BE2C (cell line): ENCODE measurements at regions not wholly inside any gene's neighbourhood (a gene's known extent, or its start where the extent isn't known, plus 50 kb on each side); places are given as distances from the start of the nearest gene placed in this dataset.

Experiments
- DNase-seq: peaks from one replicate; pipeline ENCODE4 v3.0.0-alpha.2; 2020
- H3K27me3 ChIP-seq: fragments of 250-450 bp; sonication (Bioruptor Pico); 2 replicates; pipeline ENCODE4 v1.5.1; 2020; ENCODE audit warnings: mild to moderate bottlenecking
- H3K36me3 ChIP-seq: fragments of 250-450 bp; sonication (Bioruptor Pico); 2 replicates; pipeline ENCODE4 v1.5.1; 2020; ENCODE audit warnings: mild to moderate bottlenecking
- H3K4me1 ChIP-seq: fragments of 250-450 bp; sonication (Bioruptor Pico); 2 replicates; pipeline ENCODE4 v1.5.1; 2020
- H3K4me3 ChIP-seq: 2 replicates; pipeline ENCODE4 v1.5.1; 2011; ENCODE audit warnings: low read depth, low read length
- H3K9me3 ChIP-seq: fragments of 250-450 bp; sonication (Bioruptor Pico); 2 replicates; pipeline ENCODE4 v1.5.1; 2020
- CTCF ChIP-seq: IDR thresholded peaks from 2 replicates; pipeline ENCODE4 v1.5.1; 2012; ENCODE audit warnings: mild to moderate bottlenecking, low read depth, low read length

GRCh38 chr1:87170931-87171598 is 157.6 kb upstream of the LMO4 start:
- no peak for DNase-seq
- no peaks in the 10 kb centered on the region for H3K27me3 ChIP-seq
- H3K9me3 ChIP-seq: no peaks in the 10 kb centered on the region
- H3K36me3 ChIP-seq: no peaks in the 10 kb centered on the region
- no peak overlapping the region for H3K4me3 ChIP-seq
- H3K4me1 ChIP-seq: no peaks in the 10 kb centered on the region
- TF ChIP-seq CTCF: no peak

- Histone ChIP-seq H3K9me3 (no peaks in the 10 kb centered on the region), H3K4me3 (no peak overlapping the region), H3K36me3 (no peaks in the 10 kb centered on the region), H3K27me3 (no peaks in the 10 kb centered on the region), H3K4me1 (no peaks in the 10 kb centered on the region)
- no peak for DNase-seq
- no peak for TF ChIP-seq CTCF
Observed at GRCh38 chr1:87173231-87173630, 155.4 kb upstream of the LMO4 start.

- no peak for TF ChIP-seq CTCF
- no peak for DNase-seq
- no peaks in the 10 kb centered on the region for H3K9me3 ChIP-seq
- H3K27me3 ChIP-seq: no peaks in the 10 kb centered on the region
- H3K4me3 ChIP-seq: no peak overlapping the region
- no peaks in the 10 kb centered on the region for H3K4me1 ChIP-seq
- H3K36me3 ChIP-seq: no peaks in the 10 kb centered on the region
Observed at GRCh38 chr1:87174724-87175245, 153.9 kb upstream of the LMO4 start.

GRCh38 chr1:87176087-87176486 is 152.6 kb upstream of the LMO4 start:
- no peak for TF ChIP-seq CTCF
- H3K27me3 ChIP-seq: no peaks in the 10 kb centered on the region
- no peaks in the 10 kb centered on the region for H3K36me3 ChIP-seq
- H3K4me1 ChIP-seq: no peaks in the 10 kb centered on the region
- H3K4me3 ChIP-seq: no peak overlapping the region
- H3K9me3 ChIP-seq: no peaks in the 10 kb centered on the region
- DNase-seq: no peak

GRCh38 chr1:87176514-87176913 is 152.2 kb upstream of the LMO4 start:
- no peak for TF ChIP-seq CTCF
- no peak for DNase-seq
- no peaks in the 10 kb centered on the region for H3K36me3 ChIP-seq
- no peak overlapping the region for H3K4me3 ChIP-seq
- H3K9me3 ChIP-seq: no peaks in the 10 kb centered on the region
- no peaks in the 10 kb centered on the region for H3K27me3 ChIP-seq
- H3K4me1 ChIP-seq: no peaks in the 10 kb centered on the region

- no peaks in the 10 kb centered on the region for H3K9me3 ChIP-seq
- no peaks in the 10 kb centered on the region for H3K36me3 ChIP-seq
- DNase-seq: no peak
- no peak overlapping the region for H3K4me3 ChIP-seq
- no peaks in the 10 kb centered on the region for H3K27me3 ChIP-seq
- no peaks in the 10 kb centered on the region for H3K4me1 ChIP-seq
- no peak for TF ChIP-seq CTCF
Observed at GRCh38 chr1:87178441-87178840, 150.2 kb upstream of the LMO4 start.
